DND-41 (cell line): ENCODE measurements at regions not wholly inside any gene's neighbourhood (a gene's known extent, or its start where the extent isn't known, plus 50 kb on each side); places are given as distances from the start of the nearest gene placed in this dataset.

Experiments used
- EZH2 ChIP-seq: IDR thresholded peaks from 3 replicates; pipeline ENCODE4 v1.6.1; 2012; ENCODE audit warnings: borderline replicate concordance, low read depth, mild to moderate bottlenecking, moderate library complexity, low read length, inconsistent platforms; ENCODE audit not compliant: severe bottlenecking
- TF ChIP-seq, protein P1 (sequence below): IDR thresholded peaks from 2 replicates; pipeline ENCODE4 v1.5.1; 2012; ENCODE audit warnings: borderline replicate concordance, low read length, moderate library complexity, mild to moderate bottlenecking; ENCODE audit not compliant: poor library complexity, severe bottlenecking; ENCODE audit errors: extremely low read depth

DNA sequence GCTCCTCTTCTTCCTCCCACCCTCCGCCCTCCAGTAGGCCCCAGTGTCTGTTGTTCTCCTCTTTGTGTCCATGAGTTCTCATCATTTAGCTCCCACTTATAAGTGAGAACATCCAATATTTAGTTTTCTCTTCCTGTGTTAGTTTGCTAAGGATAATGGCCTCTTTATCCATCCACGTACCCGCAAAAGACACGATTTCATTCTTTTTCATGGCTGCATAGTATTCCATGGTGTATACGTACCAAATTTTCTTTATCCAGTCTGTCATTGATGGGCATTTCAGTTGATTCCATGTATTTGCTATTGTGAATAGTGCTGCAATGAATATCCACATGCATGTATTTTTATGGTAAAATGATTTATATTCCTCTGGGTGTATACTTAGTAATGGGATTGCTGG, 82.2 kb downstream of the COPS8 start:
- TF ChIP-seq, protein P1, sequence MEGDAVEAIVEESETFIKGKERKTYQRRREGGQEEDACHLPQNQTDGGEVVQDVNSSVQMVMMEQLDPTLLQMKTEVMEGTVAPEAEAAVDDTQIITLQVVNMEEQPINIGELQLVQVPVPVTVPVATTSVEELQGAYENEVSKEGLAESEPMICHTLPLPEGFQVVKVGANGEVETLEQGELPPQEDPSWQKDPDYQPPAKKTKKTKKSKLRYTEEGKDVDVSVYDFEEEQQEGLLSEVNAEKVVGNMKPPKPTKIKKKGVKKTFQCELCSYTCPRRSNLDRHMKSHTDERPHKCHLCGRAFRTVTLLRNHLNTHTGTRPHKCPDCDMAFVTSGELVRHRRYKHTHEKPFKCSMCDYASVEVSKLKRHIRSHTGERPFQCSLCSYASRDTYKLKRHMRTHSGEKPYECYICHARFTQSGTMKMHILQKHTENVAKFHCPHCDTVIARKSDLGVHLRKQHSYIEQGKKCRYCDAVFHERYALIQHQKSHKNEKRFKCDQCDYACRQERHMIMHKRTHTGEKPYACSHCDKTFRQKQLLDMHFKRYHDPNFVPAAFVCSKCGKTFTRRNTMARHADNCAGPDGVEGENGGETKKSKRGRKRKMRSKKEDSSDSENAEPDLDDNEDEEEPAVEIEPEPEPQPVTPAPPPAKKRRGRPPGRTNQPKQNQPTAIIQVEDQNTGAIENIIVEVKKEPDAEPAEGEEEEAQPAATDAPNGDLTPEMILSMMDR, result no peak
- no peak for TF ChIP-seq EZH2
